Endothelial cell (in vitro differentiated cells): ENCODE measurements at regions not wholly inside any gene's neighbourhood (a gene's known extent, or its start where the extent isn't known, plus 50 kb on each side); places are given as distances from the start of the nearest gene placed in this dataset.

Experiments used
- DNase-seq: peaks from one replicate; pipeline ENCODE4 v3.0.0; 2021; ENCODE audit warnings: low spot score
- H3K27ac Mint-ChIP-seq: one replicate; pipeline ENCODE4 v1.8.0; 2021; ENCODE audit warnings: mixed read lengths, inconsistent platforms; ENCODE audit not compliant: unreplicated experiment
- H3K27me3 Mint-ChIP-seq: one replicate; pipeline ENCODE4 v1.8.0; 2021; ENCODE audit warnings: mild to moderate bottlenecking, moderate library complexity, mixed read lengths, inconsistent platforms; ENCODE audit not compliant: unreplicated experiment
- H3K36me3 Mint-ChIP-seq: one replicate; pipeline ENCODE4 v1.8.0; 2021; ENCODE audit warnings: mild to moderate bottlenecking, low read depth, mixed read lengths, inconsistent platforms; ENCODE audit not compliant: unreplicated experiment
- H3K4me1 Mint-ChIP-seq: one replicate; pipeline ENCODE4 v1.8.0; 2021; ENCODE audit warnings: mild to moderate bottlenecking, mixed read lengths, inconsistent platforms; ENCODE audit not compliant: unreplicated experiment
- H3K4me3 Mint-ChIP-seq: one replicate; pipeline ENCODE4 v1.8.0; 2021; ENCODE audit warnings: mild to moderate bottlenecking, mixed read lengths, inconsistent platforms; ENCODE audit not compliant: unreplicated experiment
- H3K9me3 Mint-ChIP-seq: one replicate; pipeline ENCODE4 v1.8.0; 2021; ENCODE audit warnings: mixed read lengths, inconsistent platforms; ENCODE audit not compliant: unreplicated experiment
- TF ChIP-seq, protein P1 (sequence below): fragments of 200-600 bp; sonication (generic); IDR thresholded peaks from one replicate; pipeline ENCODE4 v1.5.0; 2021; ENCODE audit warnings: antibody characterized with exemption; ENCODE audit not compliant: unreplicated experiment

GRCh38 chr12:125824276-125824675, 759.0 kb downstream of the AACS start:
- DNase-seq, result no peak
- Mint-ChIP-seq H3K27ac (no peak overlapping the region), H3K9me3 (peaks cover 21% of the 10 kb centered on the region), H3K4me3 (no peak overlapping the region), H3K4me1 (no peaks in the 10 kb centered on the region), H3K27me3 (no peaks in the 10 kb centered on the region), H3K36me3 (peaks cover 3% of the 10 kb centered on the region)
- TF ChIP-seq, protein P1, sequence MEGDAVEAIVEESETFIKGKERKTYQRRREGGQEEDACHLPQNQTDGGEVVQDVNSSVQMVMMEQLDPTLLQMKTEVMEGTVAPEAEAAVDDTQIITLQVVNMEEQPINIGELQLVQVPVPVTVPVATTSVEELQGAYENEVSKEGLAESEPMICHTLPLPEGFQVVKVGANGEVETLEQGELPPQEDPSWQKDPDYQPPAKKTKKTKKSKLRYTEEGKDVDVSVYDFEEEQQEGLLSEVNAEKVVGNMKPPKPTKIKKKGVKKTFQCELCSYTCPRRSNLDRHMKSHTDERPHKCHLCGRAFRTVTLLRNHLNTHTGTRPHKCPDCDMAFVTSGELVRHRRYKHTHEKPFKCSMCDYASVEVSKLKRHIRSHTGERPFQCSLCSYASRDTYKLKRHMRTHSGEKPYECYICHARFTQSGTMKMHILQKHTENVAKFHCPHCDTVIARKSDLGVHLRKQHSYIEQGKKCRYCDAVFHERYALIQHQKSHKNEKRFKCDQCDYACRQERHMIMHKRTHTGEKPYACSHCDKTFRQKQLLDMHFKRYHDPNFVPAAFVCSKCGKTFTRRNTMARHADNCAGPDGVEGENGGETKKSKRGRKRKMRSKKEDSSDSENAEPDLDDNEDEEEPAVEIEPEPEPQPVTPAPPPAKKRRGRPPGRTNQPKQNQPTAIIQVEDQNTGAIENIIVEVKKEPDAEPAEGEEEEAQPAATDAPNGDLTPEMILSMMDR, result no peak

DNA sequence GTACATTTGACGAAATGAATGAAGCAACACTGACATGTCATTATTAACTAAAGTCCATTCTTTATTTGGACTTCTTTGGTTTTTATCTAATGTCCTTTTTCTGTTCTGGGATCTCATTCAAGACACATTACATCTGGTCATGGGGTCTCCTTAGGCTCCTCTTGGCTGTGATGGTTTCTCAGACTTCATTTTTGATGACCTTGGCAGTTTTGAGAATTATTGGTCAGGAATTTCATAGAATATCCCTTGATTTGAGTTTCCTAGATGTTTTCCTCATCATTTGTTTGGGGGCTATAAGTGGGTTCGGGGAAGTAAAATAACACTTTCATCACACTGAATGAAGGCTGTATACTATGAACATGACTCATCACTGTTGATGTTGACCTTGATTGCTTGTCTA, 770.6 kb downstream of the AACS start:
- TF ChIP-seq, protein P1, result no peak
- peaks cover 6% of the 10 kb centered on the region for H3K36me3 Mint-ChIP-seq
- H3K4me1 Mint-ChIP-seq, result no peaks in the 10 kb centered on the region
- no peak overlapping the region for H3K27ac Mint-ChIP-seq
- peaks cover 21% of the 10 kb centered on the region for H3K9me3 Mint-ChIP-seq
- no peak for DNase-seq
- H3K27me3 Mint-ChIP-seq, result peaks cover 4% of the 10 kb centered on the region
- H3K4me3 Mint-ChIP-seq, result no peak overlapping the region

DNA sequence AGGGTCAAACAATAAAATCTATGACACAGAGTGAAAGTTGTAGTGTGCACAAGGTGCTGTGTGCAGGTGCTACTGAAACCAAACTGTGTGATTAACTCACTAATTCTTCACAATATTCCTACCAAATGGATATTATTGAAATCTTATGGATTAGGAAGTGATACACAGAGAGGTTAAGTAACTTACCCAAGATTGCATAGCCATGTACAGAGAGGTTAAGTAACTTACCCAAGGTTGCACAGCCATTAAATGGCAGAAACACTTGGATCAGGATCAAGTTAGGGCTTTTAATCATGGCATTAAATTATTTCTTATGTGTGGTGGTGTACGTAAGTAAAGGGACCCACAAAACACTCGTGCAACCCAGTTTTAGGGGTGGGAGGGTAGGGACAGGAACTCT, 771.4 kb downstream of the AACS start:
- Mint-ChIP-seq H3K9me3 (peaks cover 26% of the 10 kb centered on the region), H3K27ac (no peak overlapping the region), H3K36me3 (peaks cover 9% of the 10 kb centered on the region), H3K4me3 (no peak overlapping the region), H3K4me1 (no peaks in the 10 kb centered on the region), H3K27me3 (peaks cover 4% of the 10 kb centered on the region)
- TF ChIP-seq, protein P1, result no peak
- no peak for DNase-seq

DNA sequence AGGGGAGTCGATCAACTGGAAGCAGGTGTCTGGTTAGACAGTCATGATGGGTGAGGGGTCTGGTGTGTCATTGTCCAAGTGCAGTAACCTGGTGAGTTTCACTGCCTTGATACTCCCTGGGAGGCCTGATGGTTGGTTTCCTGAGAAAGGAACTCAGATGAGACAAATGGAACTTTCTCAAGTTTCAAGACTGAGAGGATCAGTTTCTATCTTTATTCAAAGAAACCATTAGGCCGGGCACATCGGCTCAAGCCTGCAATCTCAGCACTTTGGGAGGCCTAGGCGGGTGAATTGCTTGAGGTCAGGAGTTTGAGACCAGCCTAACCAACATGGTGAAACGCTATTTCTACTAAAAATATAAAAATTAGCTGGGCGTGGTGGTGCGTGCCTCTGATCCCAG, 776.1 kb downstream of the AACS start:
- H3K27me3 Mint-ChIP-seq, result peaks cover 5% of the 10 kb centered on the region
- H3K36me3 Mint-ChIP-seq, result peaks cover 12% of the 10 kb centered on the region
- no peak for DNase-seq
- no peaks in the 10 kb centered on the region for H3K4me1 Mint-ChIP-seq
- no peak overlapping the region for H3K4me3 Mint-ChIP-seq
- peaks cover 36% of the 10 kb centered on the region for H3K9me3 Mint-ChIP-seq
- no peak overlapping the region for H3K27ac Mint-ChIP-seq
- TF ChIP-seq, protein P1, result no peak

- no peak for DNase-seq
- TF ChIP-seq, protein P1, result no peak
- peaks cover 1% of the 10 kb centered on the region for H3K27me3 Mint-ChIP-seq
- H3K4me3 Mint-ChIP-seq, result no peak overlapping the region
- no peaks in the 10 kb centered on the region for H3K4me1 Mint-ChIP-seq
- no peak overlapping the region for H3K27ac Mint-ChIP-seq
- H3K9me3 Mint-ChIP-seq, result peaks cover 24% of the 10 kb centered on the region
- no peaks in the 10 kb centered on the region for H3K36me3 Mint-ChIP-seq
Observed at GRCh38 chr12:125852116-125852515, 786.9 kb downstream of the AACS start.
